Ectodermal cell (in vitro differentiated cells): ENCODE measurements at regions not wholly inside any gene's neighbourhood (a gene's known extent, or its start where the extent isn't known, plus 50 kb on each side); places are given as distances from the start of the nearest gene placed in this dataset.

Source experiments
- H3K27ac ChIP-seq: 2 replicates; pipeline ENCODE4 v1.7.0; 2013; ENCODE audit warnings: mild to moderate bottlenecking, low read depth, low read length; ENCODE audit not compliant: insufficient read depth, poor library complexity, severe bottlenecking
- H3K27me3 ChIP-seq: 2 replicates; pipeline ENCODE4 v1.7.0; 2013; ENCODE audit warnings: mild to moderate bottlenecking, low read length; ENCODE audit not compliant: insufficient read depth, control insufficient read depth, poor library complexity, severe bottlenecking
- H3K36me3 ChIP-seq: one replicate; pipeline ENCODE4 v1.7.0; 2013; ENCODE audit warnings: low read length; ENCODE audit not compliant: control insufficient read depth, insufficient read depth
- H3K4me1 ChIP-seq: one replicate; pipeline ENCODE4 v1.7.0; 2013; ENCODE audit warnings: low read length; ENCODE audit not compliant: control insufficient read depth, insufficient read depth
- H3K4me3 ChIP-seq: 2 replicates; pipeline ENCODE4 v1.7.0; 2013; ENCODE audit warnings: low read depth, low read length, control low read depth; ENCODE audit not compliant: insufficient read depth
- H3K9me3 ChIP-seq: 2 replicates; pipeline ENCODE4 v1.7.0; 2013; ENCODE audit warnings: mild to moderate bottlenecking, low read length, moderate library complexity; ENCODE audit not compliant: control insufficient read depth
- WGBS, 2 experiments: methylation state at CpG; one replicate each; pipeline ENCODE4 v1.1.7; 2013; ENCODE audit warnings: missing lambda C conversion rate in 2 of 2; 5-methylcytosine and 5-hydroxymethylcytosine counted together

DNA sequence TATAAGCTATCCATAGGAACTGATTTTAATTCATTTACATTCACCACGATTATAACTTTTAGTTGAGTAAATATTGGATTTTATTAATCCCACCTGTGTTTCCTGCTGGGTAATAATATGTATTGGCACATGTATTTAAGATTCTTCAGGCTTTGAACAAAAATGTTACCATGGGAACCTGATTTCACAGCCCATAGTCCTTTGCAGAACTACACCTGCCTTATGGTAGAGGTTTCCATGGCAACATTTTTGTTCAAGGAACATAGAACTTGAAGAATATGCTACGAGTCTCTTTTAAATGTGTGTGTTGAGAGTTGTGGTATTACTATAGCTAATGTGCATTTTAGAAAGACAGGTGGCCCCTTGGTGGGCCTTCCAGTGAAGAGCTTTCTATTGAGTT is 317.4 kb downstream of the SAMD5 start:
- WGBS, 2 experiments, result 91 to 97% methylated on average over 1 of the region's 2 CpGs
- Histone ChIP-seq H3K36me3 (no peaks in the 10 kb centered on the region), H3K4me1 (peaks cover 8% of the 10 kb centered on the region), H3K4me3 (no peak overlapping the region), H3K27ac (no peak overlapping the region), H3K27me3 (no peaks in the 10 kb centered on the region), H3K9me3 (no peaks in the 10 kb centered on the region)

DNA sequence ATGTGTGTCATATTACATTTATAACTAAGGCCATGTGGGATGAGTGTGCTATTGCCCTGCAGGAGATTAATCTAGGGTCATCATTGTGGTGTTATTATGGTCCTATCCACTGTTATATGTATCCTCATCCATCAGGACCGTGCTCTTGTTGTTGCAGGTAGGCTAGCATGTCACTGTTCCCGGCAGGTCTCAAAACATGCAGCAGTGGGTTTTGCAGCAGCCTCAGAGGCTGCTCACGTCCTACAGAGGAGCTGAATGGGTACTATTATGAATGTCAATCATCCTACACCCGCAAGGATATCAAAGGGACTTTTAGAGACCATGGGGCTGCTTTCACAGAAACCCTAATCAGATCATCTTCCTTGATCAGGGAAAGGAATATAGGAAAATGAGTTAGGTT is 318.2 kb downstream of the SAMD5 start:
- Histone ChIP-seq H3K36me3 (no peaks in the 10 kb centered on the region), H3K4me3 (no peak overlapping the region), H3K4me1 (no peaks in the 10 kb centered on the region), H3K27ac (no peak overlapping the region), H3K9me3 (no peaks in the 10 kb centered on the region), H3K27me3 (no peaks in the 10 kb centered on the region)
- WGBS, 2 experiments, result 83 to 87% methylated on average over 4 of the region's 4 CpGs

DNA sequence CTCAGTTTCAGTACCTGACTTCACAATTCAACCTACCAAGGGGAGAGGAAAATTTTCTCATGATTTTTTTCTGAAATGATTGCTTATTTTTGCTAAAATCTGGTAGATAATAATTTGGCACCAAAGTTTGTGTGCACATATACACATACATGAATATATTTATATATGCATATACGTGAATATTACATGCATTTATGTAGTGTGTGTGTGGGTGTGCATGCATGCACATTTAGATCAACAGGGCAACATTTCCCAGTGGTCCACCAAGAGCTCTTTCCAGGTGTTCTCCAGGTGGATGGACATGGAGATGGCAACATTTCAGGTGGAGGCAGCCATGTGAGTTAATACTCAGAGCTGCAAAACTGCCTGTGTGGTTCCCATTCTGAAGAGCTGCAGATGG is 320.9 kb downstream of the SAMD5 start:
- no peak overlapping the region for H3K4me3 ChIP-seq
- H3K36me3 ChIP-seq, result no peaks in the 10 kb centered on the region
- no peaks in the 10 kb centered on the region for H3K27me3 ChIP-seq
- no peaks in the 10 kb centered on the region for H3K4me1 ChIP-seq
- WGBS, 2 experiments, result 86 to 100% methylated on average over 1 of the region's 1 CpG
- no peaks in the 10 kb centered on the region for H3K9me3 ChIP-seq
- no peak overlapping the region for H3K27ac ChIP-seq

DNA sequence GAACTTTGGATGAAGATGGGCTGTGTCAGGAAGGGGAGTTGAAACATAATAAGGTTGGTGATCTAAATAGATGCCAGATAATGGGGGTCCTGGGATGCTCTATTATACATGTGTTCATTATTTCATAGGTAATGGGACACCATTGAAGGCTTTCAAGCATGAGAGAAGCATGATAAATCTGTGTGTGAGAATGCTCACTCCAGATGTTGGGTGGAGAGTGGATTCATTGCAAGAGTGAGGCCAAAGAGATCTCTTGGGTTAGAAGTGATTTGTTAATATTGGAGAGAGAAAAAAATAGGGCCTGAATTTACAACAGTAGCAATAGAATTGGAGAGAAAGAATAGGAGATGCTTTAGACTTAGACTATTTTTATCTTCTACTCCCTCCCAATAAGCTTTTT is 321.3 kb downstream of the SAMD5 start:
- H3K36me3 ChIP-seq, result no peaks in the 10 kb centered on the region
- H3K9me3 ChIP-seq, result no peaks in the 10 kb centered on the region
- no peak overlapping the region for H3K4me3 ChIP-seq
- no peaks in the 10 kb centered on the region for H3K27me3 ChIP-seq
- H3K4me1 ChIP-seq, result no peaks in the 10 kb centered on the region
- H3K27ac ChIP-seq, result no peak overlapping the region

DNA sequence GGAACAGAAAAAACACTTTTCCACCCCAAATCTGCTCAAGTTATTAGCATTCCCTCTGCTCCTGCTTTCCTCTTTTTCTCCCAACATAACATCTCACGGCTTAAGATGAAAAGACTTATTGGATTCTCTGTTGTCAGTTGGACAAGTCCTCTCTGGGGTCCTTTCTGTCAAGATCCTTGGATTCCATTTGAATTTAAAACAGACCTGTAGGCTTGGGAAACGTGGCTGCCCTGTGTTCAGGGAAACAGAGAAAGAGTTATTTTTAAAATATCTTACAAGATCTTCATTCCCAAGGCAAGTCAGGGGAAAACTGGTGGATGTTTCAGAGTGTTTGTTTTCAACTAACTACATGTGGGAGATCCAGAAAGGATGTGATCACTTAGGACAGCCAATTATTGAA is 322.9 kb downstream of the SAMD5 start:
- H3K27me3 ChIP-seq, result no peaks in the 10 kb centered on the region
- 72 to 75% methylated on average over 2 of the region's 2 CpGs for WGBS, 2 experiments
- H3K27ac ChIP-seq, result no peak overlapping the region
- no peaks in the 10 kb centered on the region for H3K36me3 ChIP-seq
- no peaks in the 10 kb centered on the region for H3K9me3 ChIP-seq
- H3K4me3 ChIP-seq, result no peak overlapping the region
- H3K4me1 ChIP-seq, result no peaks in the 10 kb centered on the region

DNA sequence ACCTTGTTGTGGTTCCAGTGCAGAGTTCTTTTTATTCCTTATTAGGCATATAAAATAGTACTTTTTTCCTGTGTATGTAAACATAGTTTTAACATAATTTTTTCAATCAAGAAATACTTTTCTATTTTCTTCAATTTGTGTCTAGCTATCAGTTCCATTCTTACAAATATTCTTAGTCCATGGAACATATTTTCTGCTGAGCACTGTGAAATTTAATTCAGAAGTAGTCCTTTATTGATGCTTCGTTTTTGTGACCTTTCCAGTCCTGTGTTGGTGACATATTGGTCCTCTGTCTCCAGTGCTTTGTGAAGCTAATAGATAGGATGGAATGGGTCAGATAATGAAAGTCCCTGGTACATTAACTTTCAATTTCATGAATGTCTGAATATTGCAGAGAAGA is 325.1 kb downstream of the SAMD5 start:
- H3K36me3 ChIP-seq, result no peaks in the 10 kb centered on the region
- no peaks in the 10 kb centered on the region for H3K9me3 ChIP-seq
- no peak overlapping the region for H3K4me3 ChIP-seq
- 94 to 100% methylated on average over 1 of the region's 1 CpG for WGBS, 2 experiments
- H3K27me3 ChIP-seq, result no peaks in the 10 kb centered on the region
- H3K4me1 ChIP-seq, result no peaks in the 10 kb centered on the region
- H3K27ac ChIP-seq, result no peak overlapping the region

DNA sequence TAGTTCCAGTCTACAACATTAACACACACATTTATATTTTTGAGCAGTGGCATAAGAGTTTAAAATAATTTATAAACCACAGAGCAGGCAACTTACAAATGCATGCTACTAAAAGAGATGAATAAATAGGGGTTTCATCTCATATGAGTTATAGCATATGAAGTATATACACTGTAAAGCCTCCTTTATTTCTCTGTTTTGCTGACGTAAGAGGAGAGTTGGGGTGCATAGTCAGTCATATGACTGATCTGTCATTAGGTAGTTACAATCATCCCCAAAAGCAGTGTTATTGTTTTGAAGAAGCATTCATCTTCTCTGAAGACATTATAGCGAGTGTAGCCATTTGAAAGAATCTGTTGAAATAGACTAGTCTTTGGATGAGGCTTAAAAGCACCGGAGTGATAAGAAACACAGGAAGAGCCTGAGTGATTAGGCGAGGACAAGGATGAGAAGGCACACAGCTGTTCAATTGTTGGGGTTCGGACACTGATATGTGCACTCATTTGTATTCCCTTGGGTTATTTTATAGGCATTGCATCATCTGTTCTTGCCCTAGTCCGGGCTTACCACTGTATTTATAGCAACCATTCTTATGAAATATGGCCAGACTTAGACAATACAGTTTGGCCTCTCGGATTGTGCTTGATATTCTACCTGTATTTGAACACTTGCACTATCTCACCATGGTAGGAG is 325.7 kb downstream of the SAMD5 start:
- Histone ChIP-seq H3K27me3 (no peaks in the 10 kb centered on the region), H3K4me1 (no peaks in the 10 kb centered on the region), H3K36me3 (no peaks in the 10 kb centered on the region), H3K9me3 (no peaks in the 10 kb centered on the region), H3K27ac (no peak overlapping the region), H3K4me3 (no peak overlapping the region)
- WGBS, 2 experiments, result 92 to 96% methylated on average over 6 to 7 of the region's 7 CpGs

DNA sequence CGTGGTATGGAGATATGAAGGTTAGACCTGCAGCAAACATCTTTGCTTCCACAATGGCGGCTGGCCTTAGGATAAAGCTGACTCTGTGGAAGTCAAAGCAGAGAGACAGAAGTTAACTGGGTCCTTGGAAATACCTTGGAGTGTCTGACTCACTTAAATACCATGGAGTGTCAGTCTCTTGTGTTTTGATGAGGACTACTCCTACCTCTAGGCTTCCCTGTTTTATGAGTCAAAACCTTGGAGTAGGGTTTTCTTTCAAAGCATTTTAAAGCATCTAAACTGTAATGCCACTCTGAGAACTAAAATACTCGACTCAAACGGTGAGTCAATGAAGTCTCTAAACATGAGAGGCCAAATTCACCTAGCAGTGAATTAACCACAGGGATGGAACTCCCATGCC is 329.1 kb downstream of the SAMD5 start:
- no peaks in the 10 kb centered on the region for H3K9me3 ChIP-seq
- WGBS, 2 experiments, result 89 to 94% methylated on average over 4 of the region's 4 CpGs
- H3K27ac ChIP-seq, result no peak overlapping the region
- H3K27me3 ChIP-seq, result no peaks in the 10 kb centered on the region
- no peaks in the 10 kb centered on the region for H3K4me1 ChIP-seq
- no peaks in the 10 kb centered on the region for H3K36me3 ChIP-seq
- no peak overlapping the region for H3K4me3 ChIP-seq

DNA sequence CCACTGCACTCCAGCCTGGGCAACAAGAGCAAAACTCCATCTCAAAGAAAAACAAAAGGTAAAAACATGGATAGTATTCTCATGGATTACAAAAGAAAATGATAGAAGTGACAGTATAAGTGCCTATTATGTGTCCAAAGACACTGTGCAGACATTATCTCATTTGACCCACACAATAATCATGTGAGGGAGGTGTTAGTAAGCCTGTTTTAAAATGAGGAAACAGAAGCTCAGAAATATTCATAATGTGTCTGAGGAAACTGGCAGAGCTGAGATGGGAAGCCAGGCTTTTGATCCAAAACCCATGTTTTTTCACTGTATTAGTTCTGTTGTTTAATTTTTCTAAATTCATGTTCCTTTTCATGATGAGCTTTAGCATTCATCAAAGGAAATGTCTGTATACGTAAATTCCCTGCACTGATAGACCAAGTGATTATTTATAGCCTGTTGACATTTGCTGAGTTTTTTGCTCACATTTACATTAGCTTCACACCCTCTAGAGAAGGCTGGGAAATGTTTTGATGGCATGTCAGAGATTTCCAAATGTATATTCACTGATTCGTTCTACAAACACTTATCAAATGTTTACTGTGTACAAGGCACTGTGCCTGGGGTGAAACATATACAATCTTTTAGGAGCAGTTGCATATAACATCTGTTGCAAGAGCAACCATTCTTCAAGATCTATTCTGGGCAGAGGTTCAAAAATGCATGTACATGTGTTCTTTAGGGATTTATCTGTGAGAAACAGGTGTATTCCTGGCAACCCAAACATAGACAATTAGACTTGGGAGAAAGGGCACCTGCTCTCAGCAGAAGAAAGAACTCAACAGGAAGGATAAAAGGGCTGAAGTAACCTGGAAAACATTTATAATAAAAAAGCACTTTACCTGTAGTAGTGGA is 331.5 kb downstream of the SAMD5 start:
- whole genome bisulfite sequencing, 2 experiments, result 94 to 100% methylated on average over 1 to 2 of the region's 2 CpGs

DNA sequence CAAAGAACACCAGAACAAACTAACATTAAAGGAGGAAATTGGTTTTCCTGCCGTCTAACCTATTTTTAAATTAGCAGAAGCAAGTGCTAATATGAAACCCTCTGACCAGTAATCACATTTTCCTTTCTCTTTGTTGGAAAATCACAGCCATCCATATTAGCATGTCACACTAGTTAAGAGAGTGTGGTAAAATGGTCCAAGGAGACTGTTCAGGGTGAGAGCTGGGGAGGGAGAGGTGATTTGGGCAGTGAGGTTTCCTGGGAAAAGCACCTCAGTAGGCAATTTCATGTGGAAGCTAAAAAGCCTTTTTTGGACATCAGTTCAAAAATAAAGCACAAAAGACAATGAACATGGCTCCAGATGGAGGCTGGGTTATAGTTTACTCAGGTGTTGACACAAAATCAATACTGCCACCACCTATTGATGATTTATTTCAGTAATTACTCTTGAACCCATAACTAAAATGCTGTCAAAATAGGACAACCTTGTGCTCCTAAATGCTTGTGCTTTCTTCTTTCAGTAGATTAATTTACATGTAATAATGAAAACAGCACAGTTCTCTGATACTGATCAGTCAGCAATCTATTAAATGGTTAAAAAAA is 333.2 kb downstream of the SAMD5 start:
- H3K27ac ChIP-seq, result no peak overlapping the region
- H3K4me1 ChIP-seq, result no peaks in the 10 kb centered on the region
- no peak overlapping the region for H3K4me3 ChIP-seq
- H3K27me3 ChIP-seq, result no peaks in the 10 kb centered on the region
- 85 to 87% methylated on average over 1 of the region's 1 CpG for whole genome bisulfite sequencing, 2 experiments
- no peaks in the 10 kb centered on the region for H3K9me3 ChIP-seq
- no peaks in the 10 kb centered on the region for H3K36me3 ChIP-seq

More for the DNA sequence above, 331.5 kb downstream of the SAMD5 start:
- Histone ChIP-seq H3K9me3 (no peaks in the 10 kb centered on the region), H3K4me3 (no peak overlapping the region), H3K27me3 (no peaks in the 10 kb centered on the region), H3K4me1 (no peaks in the 10 kb centered on the region), H3K36me3 (no peaks in the 10 kb centered on the region), H3K27ac (no peak overlapping the region)
